ENCODE measurements at regions not wholly inside any gene's neighbourhood (a gene's known extent, or its start where the extent isn't known, plus 50 kb on each side); places are given as distances from the start of the nearest gene placed in this dataset.
"Not testable (repeated sequence)": the region's sequence is repeated elsewhere in the genome, so short reads cannot be mapped to it uniquely, and the experiment has no call there.

GRCh38 chr7:152541892-152542291 is 106.1 kb upstream of the KMT2C start:
- TF ChIP-seq CTCF (IDR thresholded peaks at IDR 0.05; ENCODE audit: unreplicated experiment), result no peak
- peaks cover 12% of the 10 kb centered on the region for H3K27me3 Mint-ChIP-seq
- DNase-seq (ENCODE audit: low spot score, unreplicated experiment), result no peak
- no peaks in the 10 kb centered on the region for H3K36me3 Mint-ChIP-seq (ENCODE audit: insufficient read depth)
- H3K9me3 Mint-ChIP-seq (ENCODE audit: low read depth), result no peaks in the 10 kb centered on the region
- no peaks in the 10 kb centered on the region for H3K4me1 Mint-ChIP-seq (ENCODE audit: low read depth)
- H3K4me3 Mint-ChIP-seq (ENCODE audit: low read depth), result no peak overlapping the region
- H3K27ac Mint-ChIP-seq, result no peak overlapping the region

- not testable (repeated sequence) for H3K4me3 Mint-ChIP-seq (ENCODE audit: low read depth); H3K36me3 Mint-ChIP-seq (ENCODE audit: insufficient read depth); H3K27ac Mint-ChIP-seq; DNase-seq (ENCODE audit: low spot score, unreplicated experiment); H3K27me3 Mint-ChIP-seq; H3K9me3 Mint-ChIP-seq (ENCODE audit: low read depth); H3K4me1 Mint-ChIP-seq (ENCODE audit: low read depth)
Observed at GRCh38 chr7:152539190-152539495, 103.3 kb upstream of the KMT2C start.

- H3K27ac Mint-ChIP-seq; H3K9me3 Mint-ChIP-seq (ENCODE audit: low read depth); H3K4me1 Mint-ChIP-seq (ENCODE audit: low read depth); H3K36me3 Mint-ChIP-seq (ENCODE audit: insufficient read depth); H3K4me3 Mint-ChIP-seq (ENCODE audit: low read depth); DNase-seq (ENCODE audit: low spot score, unreplicated experiment); H3K27me3 Mint-ChIP-seq: not testable (repeated sequence)
Observed at GRCh38 chr7:152538346-152539189, 102.8 kb upstream of the KMT2C start.

- no peaks in the 10 kb centered on the region for H3K27me3 Mint-ChIP-seq
- TF ChIP-seq CTCF (IDR thresholded peaks at IDR 0.05; ENCODE audit: unreplicated experiment), result no peak
- peaks cover 5% of the 10 kb centered on the region for H3K9me3 Mint-ChIP-seq (ENCODE audit: low read depth)
- no peak overlapping the region for H3K27ac Mint-ChIP-seq
- no peak for DNase-seq (ENCODE audit: low spot score, unreplicated experiment)
- H3K36me3 Mint-ChIP-seq (ENCODE audit: insufficient read depth), result no peaks in the 10 kb centered on the region
- no peak overlapping the region for H3K4me3 Mint-ChIP-seq (ENCODE audit: low read depth)
- no peaks in the 10 kb centered on the region for H3K4me1 Mint-ChIP-seq (ENCODE audit: low read depth)
Observed at GRCh38 chr7:152537639-152538038, 101.8 kb upstream of the KMT2C start.

- Mint-ChIP-seq H3K4me1 (ENCODE audit: low read depth) (no peaks in the 10 kb centered on the region), H3K27me3 (peaks cover under 1% of the 10 kb centered on the region), H3K9me3 (ENCODE audit: low read depth) (peaks cover under 1% of the 10 kb centered on the region), H3K27ac (no peak overlapping the region), H3K36me3 (ENCODE audit: insufficient read depth) (no peaks in the 10 kb centered on the region), H3K4me3 (ENCODE audit: low read depth) (no peak overlapping the region)
- no peak for DNase-seq (ENCODE audit: low spot score, unreplicated experiment)
- no peak for TF ChIP-seq CTCF (IDR thresholded peaks at IDR 0.05; ENCODE audit: unreplicated experiment)
Observed at GRCh38 chr7:152528612-152529011, 92.8 kb upstream of the KMT2C start.

GRCh38 chr7:152527610-152528032 is 91.8 kb upstream of the KMT2C start:
- peaks cover 3% of the 10 kb centered on the region for H3K4me1 Mint-ChIP-seq (ENCODE audit: low read depth)
- H3K9me3 Mint-ChIP-seq (ENCODE audit: low read depth), result no peaks in the 10 kb centered on the region
- H3K36me3 Mint-ChIP-seq (ENCODE audit: insufficient read depth), result no peaks in the 10 kb centered on the region
- no peak for DNase-seq (ENCODE audit: low spot score, unreplicated experiment)
- H3K4me3 Mint-ChIP-seq (ENCODE audit: low read depth), result no peak overlapping the region
- H3K27ac Mint-ChIP-seq, result no peak overlapping the region
- peaks cover 4% of the 10 kb centered on the region for H3K27me3 Mint-ChIP-seq
- TF ChIP-seq CTCF (IDR thresholded peaks at IDR 0.05; ENCODE audit: unreplicated experiment), result no peak

Data from progenitor cell of endocrine pancreas (in vitro differentiated cells).